ENCODE measurements at regions not wholly inside any gene's neighbourhood (a gene's known extent, or its start where the extent isn't known, plus 50 kb on each side); places are given as distances from the start of the nearest gene placed in this dataset.

- TF ChIP-seq EZH2 (IDR thresholded peaks at IDR 0.05), result no peak
- no peak for TF ChIP-seq POLR2AphosphoS5 (IDR thresholded peaks at IDR 0.05; ENCODE audit: borderline replicate concordance, low read depth, low read length)
Observed at GRCh38 chr12:97951239-97951638, 488.6 kb downstream of the RMST start.

All from SK-N-MC (cell line).